Right lobe of liver (tissue), 4 donors: ENCODE measurements at regions not wholly inside any gene's neighbourhood (a gene's known extent, or its start where the extent isn't known, plus 50 kb on each side); places are given as distances from the start of the nearest gene placed in this dataset.

Experiments
- POLR2A ChIP-seq: fragments of 450-650 bp; IDR thresholded peaks from one replicate; pipeline ENCODE4 v1.6.1; 2017; ENCODE audit warnings: antibody characterized with exemption, mild to moderate bottlenecking
- TF ChIP-seq, protein P1 (sequence below), 4 donors: fragments of 200-600 bp in 3 of 4; fragments of 450-650 bp in 1 of 4; IDR thresholded peaks; one replicate each; pipeline versions ENCODE4 v1.5.1 to v1.8.0; 2016 to 2022; ENCODE audit warnings: antibody characterized with exemption in 4 of 4, mild to moderate bottlenecking in 2 of 4
- donor health status: DM: no; HTN: no; CAD: no.
- donor health status: DM: no; HTN: no; CAD: no.
- donor health status: DM: no; HTN: yes; CAD: no.

DNA sequence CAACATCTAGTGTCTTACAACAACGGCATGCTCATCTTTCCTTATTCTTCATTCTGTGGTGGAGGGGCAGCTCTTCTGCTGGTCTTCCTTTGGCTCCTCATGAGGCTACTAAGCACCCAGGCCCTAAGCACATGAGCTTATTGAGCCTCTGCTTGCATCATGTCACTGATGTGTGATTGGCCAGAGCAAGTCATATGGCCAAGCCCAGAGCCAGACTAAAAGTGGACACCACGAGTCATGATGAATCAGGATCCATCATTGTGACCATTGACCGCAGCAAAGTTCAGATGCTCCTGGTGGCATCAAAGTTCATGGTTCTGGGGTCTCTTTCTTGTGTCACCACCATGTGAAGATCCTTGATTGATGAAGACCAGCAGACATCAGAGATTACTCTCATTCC, 192.0 kb upstream of the FOXA2 start:
- TF ChIP-seq, protein P1, sequence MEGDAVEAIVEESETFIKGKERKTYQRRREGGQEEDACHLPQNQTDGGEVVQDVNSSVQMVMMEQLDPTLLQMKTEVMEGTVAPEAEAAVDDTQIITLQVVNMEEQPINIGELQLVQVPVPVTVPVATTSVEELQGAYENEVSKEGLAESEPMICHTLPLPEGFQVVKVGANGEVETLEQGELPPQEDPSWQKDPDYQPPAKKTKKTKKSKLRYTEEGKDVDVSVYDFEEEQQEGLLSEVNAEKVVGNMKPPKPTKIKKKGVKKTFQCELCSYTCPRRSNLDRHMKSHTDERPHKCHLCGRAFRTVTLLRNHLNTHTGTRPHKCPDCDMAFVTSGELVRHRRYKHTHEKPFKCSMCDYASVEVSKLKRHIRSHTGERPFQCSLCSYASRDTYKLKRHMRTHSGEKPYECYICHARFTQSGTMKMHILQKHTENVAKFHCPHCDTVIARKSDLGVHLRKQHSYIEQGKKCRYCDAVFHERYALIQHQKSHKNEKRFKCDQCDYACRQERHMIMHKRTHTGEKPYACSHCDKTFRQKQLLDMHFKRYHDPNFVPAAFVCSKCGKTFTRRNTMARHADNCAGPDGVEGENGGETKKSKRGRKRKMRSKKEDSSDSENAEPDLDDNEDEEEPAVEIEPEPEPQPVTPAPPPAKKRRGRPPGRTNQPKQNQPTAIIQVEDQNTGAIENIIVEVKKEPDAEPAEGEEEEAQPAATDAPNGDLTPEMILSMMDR (IDR thresholded peaks at IDR 0.05), result no peak
- no peak for TF ChIP-seq POLR2A
